Ovary (tissue), 7 donors: ENCODE measurements at regions not wholly inside any gene's neighbourhood (a gene's known extent, or its start where the extent isn't known, plus 50 kb on each side); places are given as distances from the start of the nearest gene placed in this dataset. TPM values are rescaled to one million over a fixed set of nuclear protein-coding genes. Genes with fewer than 3 reads are reported as not detected.

ENCODE experiments used
- DNase-seq, 5 donors: peaks; one replicate each; pipeline ENCODE4 v3.0.0-alpha.2; 2019 to 2020
- H3K27ac ChIP-seq, 2 donors: fragments of 200-600 bp; one replicate each; pipeline versions ENCODE4 v1.5.1 to v1.8.0; 2019 to 2022
- H3K27me3 ChIP-seq: fragments of 200-600 bp; one replicate; pipeline ENCODE4 v1.8.0; 2022
- H3K36me3 ChIP-seq: fragments of 200-600 bp; sonication (generic); one replicate; pipeline ENCODE4 v1.5.1; 2019
- H3K4me1 ChIP-seq: one replicate; pipeline ENCODE4 v1.8.1; 2013; ENCODE audit warnings: mild to moderate bottlenecking, moderate library complexity; ENCODE audit not compliant: insufficient read depth
- H3K4me3 ChIP-seq: fragments of 200-600 bp; sonication (generic); one replicate; pipeline ENCODE4 v1.5.1; 2017
- H3K9me3 ChIP-seq, 2 donors: fragments of 200-600 bp in 1 of 2; sonication (generic) in 1 of 2; one replicate each; pipeline versions ENCODE4 v1.5.1 to v1.8.1; 2013 to 2019; ENCODE audit warnings: mild to moderate bottlenecking in 1 of 2, moderate library complexity in 1 of 2
- CTCF ChIP-seq, 3 donors: fragments of 450-650 bp in 2 of 3; fragments of 200-600 bp in 1 of 3; IDR thresholded peaks; one replicate each; pipeline versions ENCODE4 v1.5.1 to v1.8.0; 2016 to 2022; ENCODE audit warnings: antibody characterized with exemption in 3 of 3, mild to moderate bottlenecking in 1 of 3
- WGBS, 3 donors: extraction: QIAGEN DNeasy Blood & Tissue Kit in 1 of 3; methylation state at CpG; one replicate each; pipeline versions ENCODE4 v1.1.5 to v1.1.7; 2013 to 2017; 5-methylcytosine and 5-hydroxymethylcytosine counted together
- intact Hi-C, 4 donors: fragments of 100-400 bp; cut with DNase I; formaldehyde crosslinking; loops; one replicate each; pipeline versions ENCODE4 v1.11.0 to v1.15.1; 2022 to 2023
- small RNA-seq: library from RNA; depleted of rRNA; stranded (forward); fragments of <200 nt; gene quantifications from one replicate; pipeline ENCODE3, GENCODE V24; 2016
- donor health status: DM: no; HTN: no; CAD: no; lungs with moderate emphysema.
- donor health status: DM: no; HTN: no; CAD: no.
- donor health status: Bipolar disorder and iron deficiency.
- donor health status: DM: no; HTN: no; CAD: no.
- donor health status: DM: yes; HTN: yes; CAD: no.

- H3K36me3 ChIP-seq = no peaks in the 10 kb centered on the region
- no peaks in the 10 kb centered on the region for H3K27me3 ChIP-seq
- H3K4me1 ChIP-seq = no peaks in the 10 kb centered on the region
- H3K27ac ChIP-seq = no peak overlapping the region
- intact Hi-C loops = loop anchor here in 3 of 4 donors (10.0 kb wide), 2 partner anchors 232 to 242 kb away; partner anchors contain the start of gene HEXB (in 1 of the 3)
- 83 to 88% (median 86%) methylated on average over 7 of the region's 7 CpGs for WGBS, 3 donors
- TF ChIP-seq CTCF (IDR thresholded peaks at IDR 0.05) = no peak
- DNase-seq = no peak
- H3K4me3 ChIP-seq = no peak overlapping the region
- no peaks in the 10 kb centered on the region for H3K9me3 ChIP-seq
Measured at GRCh38 chr5:74916831-74917710, 50.9 kb upstream of the FAM169A start.

Small RNAs in the stretch of these regions (small RNA-seq; reads per million reads assigned to genes)
- gene AC116337.2 = not detected
